Endothelial cell of umbilical vein (primary cell): ENCODE measurements at regions not wholly inside any gene's neighbourhood (a gene's known extent, or its start where the extent isn't known, plus 50 kb on each side); places are given as distances from the start of the nearest gene placed in this dataset.

Source experiments
- BruUV-seq: library from RNA; stranded (reverse); fragments of 400-500 nt; replicated peaks from 2 replicates; lab custom pipeline; 2021; lab: Mats Ljungman, UMichigan
- CTCF ChIA-PET: fragments of 300-600, 350-600 bp; sonication (Branson Sonifier 250); formaldehyde crosslinking; loops from one replicate; lab custom pipeline; 2021; ENCODE audit warnings: antibody characterized with exemption, inconsistent platforms; lab: Charles Lee
- POLR2A ChIA-PET: fragments of 300-600, 350-600 bp; sonication (Branson Sonifier 250); formaldehyde crosslinking; loops from one replicate; lab custom pipeline; 2021; ENCODE audit warnings: antibody characterized with exemption, inconsistent platforms; lab: Charles Lee
- DNase-seq: peaks from one replicate; pipeline ENCODE4 v3.0.0-alpha.2; 2011; ENCODE audit warnings: low read depth, low spot score
- FAIRE-seq: peaks from 2 replicates; lab custom pipeline; 2011; peaks lifted over from hg19 to GRCh38; lab: Jason Lieb, UNC
- H2AFZ ChIP-seq: 2 replicates; pipeline ENCODE4 v1.6.0; 2012; ENCODE audit warnings: low read depth, low read length, control low read depth, inconsistent platforms
- H3K27ac ChIP-seq: 2 replicates; pipeline ENCODE4 v1.5.1; 2011; ENCODE audit warnings: low read depth, mild to moderate bottlenecking, control low read depth, low read length, moderate library complexity; ENCODE audit not compliant: insufficient read depth
- H3K27me3 ChIP-seq, 2 experiments: 2 replicates each; pipeline versions ENCODE4 v1.6.0 to v1.6.1; 2011; ENCODE audit warnings: low read length in 2 of 2, mixed read lengths in 1 of 2; ENCODE audit not compliant: control insufficient read depth in 2 of 2, insufficient read depth in 2 of 2
- H3K36me3 ChIP-seq, 2 experiments: 2 replicates in 1 of 2; 3 replicates in 1 of 2; pipeline ENCODE4 v1.5.1; 2011; ENCODE audit warnings: low read length in 2 of 2, mild to moderate bottlenecking in 1 of 2, moderate library complexity in 1 of 2; ENCODE audit not compliant: control insufficient read depth in 2 of 2, insufficient read depth in 2 of 2; ENCODE audit errors: extremely low read depth in 1 of 2
- H3K4me1 ChIP-seq: 3 replicates; pipeline ENCODE4 v1.5.1; 2011; ENCODE audit warnings: mild to moderate bottlenecking, low read length; ENCODE audit not compliant: control insufficient read depth, insufficient read depth; ENCODE audit errors: extremely low read depth
- H3K4me2 ChIP-seq: 2 replicates; pipeline ENCODE4 v1.6.1; 2011; ENCODE audit warnings: low read length, control low read depth, mixed read lengths; ENCODE audit not compliant: insufficient read depth
- H3K4me3 ChIP-seq, 3 experiments: fragments of 200-600 bp in 1 of 3; sonication (generic), shearing (Covaris generic) in 1 of 3; replicated peaks in 1 of 3; 2 replicates each; pipeline ENCODE4 v1.5.1; 2011 to 2016; ENCODE audit warnings: control low read depth in 3 of 3, low read length in 3 of 3, mild to moderate bottlenecking in 2 of 3, inconsistent platforms in 1 of 3, low read depth in 1 of 3, moderate library complexity in 1 of 3; ENCODE audit not compliant: insufficient read depth in 1 of 3
- H3K79me2 ChIP-seq: 2 replicates; pipeline ENCODE4 v1.6.0; 2012; ENCODE audit warnings: low read length, inconsistent platforms; ENCODE audit not compliant: control insufficient read depth, insufficient read depth
- H3K9ac ChIP-seq: replicated peaks from 2 replicates; pipeline ENCODE3; 2011; ENCODE audit warnings: low read length, control low read depth; ENCODE audit not compliant: insufficient read depth; ENCODE audit errors: extremely low read depth
- H3K9me1 ChIP-seq: replicated peaks from 3 replicates; pipeline ENCODE4 v1.6.0; 2011; ENCODE audit warnings: mild to moderate bottlenecking, low read length; ENCODE audit not compliant: control insufficient read depth, insufficient read depth; ENCODE audit errors: extremely low read depth
- H3K9me3 ChIP-seq: replicated peaks from 2 replicates; pipeline ENCODE4 v1.5.1; 2012; ENCODE audit warnings: low read length, inconsistent platforms; ENCODE audit not compliant: control insufficient read depth, insufficient read depth
- H4K20me1 ChIP-seq: replicated peaks from 2 replicates; pipeline ENCODE3; 2011; ENCODE audit warnings: mild to moderate bottlenecking, low read length; ENCODE audit not compliant: control insufficient read depth, insufficient read depth; ENCODE audit errors: extremely low read depth
- EZH2 ChIP-seq: IDR thresholded peaks from 2 replicates; pipeline ENCODE4 v1.6.1; 2012; ENCODE audit warnings: borderline replicate concordance, low read depth, mild to moderate bottlenecking, moderate library complexity, low read length, inconsistent platforms; ENCODE audit not compliant: severe bottlenecking
- FOS ChIP-seq: IDR thresholded peaks from 2 replicates; pipeline ENCODE4 v1.6.1; 2011; ENCODE audit warnings: mild to moderate bottlenecking, low read length, moderate library complexity, borderline replicate concordance; ENCODE audit not compliant: insufficient read depth
- GATA2 ChIP-seq: IDR thresholded peaks from 2 replicates; pipeline ENCODE4 v1.7.0; 2011; ENCODE audit warnings: low read depth, mild to moderate bottlenecking, moderate library complexity, mixed read lengths, low read length; ENCODE audit not compliant: insufficient read length, insufficient read depth
- JUN ChIP-seq: IDR thresholded peaks from 2 replicates; pipeline ENCODE4 v1.6.1; 2011; ENCODE audit warnings: borderline replicate concordance, low read depth; ENCODE audit not compliant: insufficient read length, insufficient read depth
- MAX ChIP-seq: IDR thresholded peaks from 2 replicates; pipeline ENCODE4 v1.6.1; 2011; ENCODE audit not compliant: insufficient read depth, insufficient read length
- MYC ChIP-seq: IDR thresholded peaks from one replicate; pipeline ENCODE4 v1.6.1; 2011; ENCODE audit warnings: mild to moderate bottlenecking, low read depth, low read length
- POLR2A ChIP-seq: IDR thresholded peaks from 2 replicates; pipeline ENCODE4 v1.6.1; 2012; ENCODE audit warnings: low read depth, mild to moderate bottlenecking, control low read depth, low read length
- POLR2AphosphoS5 ChIP-seq: IDR thresholded peaks from 2 replicates; pipeline ENCODE4 v1.6.1; 2012; ENCODE audit warnings: low read depth, mild to moderate bottlenecking, control low read depth, low read length, moderate library complexity; ENCODE audit not compliant: insufficient read depth
- dilution Hi-C: fragments of 300-500 bp; cut with MboI; formaldehyde crosslinking; loops from one replicate; pipeline ENCODE4 v1.15.0; 2019; ENCODE audit warnings: low sequenced_read_pairs; ENCODE audit not compliant: extremely low pct_ligation_motif_present
- intact Hi-C: fragments of 100-400 bp; cut with micrococcal nuclease; formaldehyde crosslinking; loops from one replicate; pipeline ENCODE4 v1.10.0; 2022
- TF ChIP-seq, protein P1 (sequence below), 2 donors: IDR thresholded peaks; 1 replicate in 1 of 2; 2 replicates in 1 of 2; pipeline ENCODE4 v1.5.1; 2011; ENCODE audit warnings: low read length in 2 of 2, mild to moderate bottlenecking in 2 of 2, moderate library complexity in 2 of 2, control low read depth in 1 of 2, inconsistent platforms in 1 of 2, low read depth in 1 of 2; ENCODE audit not compliant: insufficient read depth in 1 of 2; ENCODE audit errors: extremely low read depth in 1 of 2

GRCh38 chr5:85320495-85320894 is 935.8 kb upstream of the EDIL3 start:
- no peaks in the 10 kb centered on the region for H3K27me3 ChIP-seq
- no peak overlapping the region for H2AFZ ChIP-seq
- FAIRE-seq = no peak
- H3K4me1 ChIP-seq = no peaks in the 10 kb centered on the region
- POLR2A ChIA-PET = no interaction called here
- no peaks in the 10 kb centered on the region for H3K9me1 ChIP-seq
- no peak for DNase-seq
- H3K4me2 ChIP-seq = no peak overlapping the region
- no peaks in the 10 kb centered on the region for H3K36me3 ChIP-seq
- H3K4me3 ChIP-seq = no peak overlapping the region
- H4K20me1 ChIP-seq = no peaks in the 10 kb centered on the region
- dilution Hi-C loops (no loop called here), intact Hi-C loops (no loop called here)
- H3K79me2 ChIP-seq = no peaks in the 10 kb centered on the region
- H3K9me3 ChIP-seq = no peaks in the 10 kb centered on the region
- TF ChIP-seq FOS (no peak), POLR2AphosphoS5 (no peak), EZH2 (no peak), MAX (no peak), GATA2 (no peak)
- TF ChIP-seq, protein P1, sequence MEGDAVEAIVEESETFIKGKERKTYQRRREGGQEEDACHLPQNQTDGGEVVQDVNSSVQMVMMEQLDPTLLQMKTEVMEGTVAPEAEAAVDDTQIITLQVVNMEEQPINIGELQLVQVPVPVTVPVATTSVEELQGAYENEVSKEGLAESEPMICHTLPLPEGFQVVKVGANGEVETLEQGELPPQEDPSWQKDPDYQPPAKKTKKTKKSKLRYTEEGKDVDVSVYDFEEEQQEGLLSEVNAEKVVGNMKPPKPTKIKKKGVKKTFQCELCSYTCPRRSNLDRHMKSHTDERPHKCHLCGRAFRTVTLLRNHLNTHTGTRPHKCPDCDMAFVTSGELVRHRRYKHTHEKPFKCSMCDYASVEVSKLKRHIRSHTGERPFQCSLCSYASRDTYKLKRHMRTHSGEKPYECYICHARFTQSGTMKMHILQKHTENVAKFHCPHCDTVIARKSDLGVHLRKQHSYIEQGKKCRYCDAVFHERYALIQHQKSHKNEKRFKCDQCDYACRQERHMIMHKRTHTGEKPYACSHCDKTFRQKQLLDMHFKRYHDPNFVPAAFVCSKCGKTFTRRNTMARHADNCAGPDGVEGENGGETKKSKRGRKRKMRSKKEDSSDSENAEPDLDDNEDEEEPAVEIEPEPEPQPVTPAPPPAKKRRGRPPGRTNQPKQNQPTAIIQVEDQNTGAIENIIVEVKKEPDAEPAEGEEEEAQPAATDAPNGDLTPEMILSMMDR (IDR thresholded peaks at IDR 0.05; ENCODE audit: extremely low read depth in 1 of 2, insufficient read depth in 1 of 2, low read depth in 1 of 2, low read length in 2 of 2) = no peak
- no peak overlapping the region for H3K9ac ChIP-seq
- BruUV-seq = no TSS peak
- CTCF ChIA-PET = no interaction called here
- H3K27ac ChIP-seq = no peak overlapping the region

GRCh38 chr5:85333276-85333675 is 948.6 kb upstream of the EDIL3 start:
- dilution Hi-C loops = no loop called here
- Histone ChIP-seq H3K4me1 (no peaks in the 10 kb centered on the region), H3K79me2 (no peaks in the 10 kb centered on the region), H3K9me3 (no peaks in the 10 kb centered on the region), H3K9ac (no peak overlapping the region), H3K4me3 (no peak overlapping the region), H3K36me3 (no peaks in the 10 kb centered on the region), H3K27me3 (no peaks in the 10 kb centered on the region), H3K4me2 (no peak overlapping the region), H3K9me1 (no peaks in the 10 kb centered on the region), H2AFZ (no peak overlapping the region), H3K27ac (no peak overlapping the region), H4K20me1 (no peaks in the 10 kb centered on the region)
- TF ChIP-seq POLR2AphosphoS5 = no peak
- no peak for TF ChIP-seq FOS
- TF ChIP-seq EZH2 = no peak
- TF ChIP-seq JUN = no peak
- no peak for TF ChIP-seq MAX
- no peak for TF ChIP-seq POLR2A
- TF ChIP-seq MYC = no peak
- TF ChIP-seq, protein P1 (IDR thresholded peaks at IDR 0.05; ENCODE audit: extremely low read depth in 1 of 2, insufficient read depth in 1 of 2, low read depth in 1 of 2, low read length in 2 of 2) = no peak
- TF ChIP-seq GATA2 = no peak
- ChIA-PET POLR2A (no interaction called here), CTCF (no interaction called here)
- no TSS peak for BruUV-seq
- DNase-seq (no peak), FAIRE-seq (no peak)
- intact Hi-C loops = no loop called here
